ENCODE measurements at regions not wholly inside any gene's neighbourhood (a gene's known extent, or its start where the extent isn't known, plus 50 kb on each side); places are given as distances from the start of the nearest gene placed in this dataset.
"Not testable (repeated sequence)": the region's sequence is repeated elsewhere in the genome, so short reads cannot be mapped to it uniquely, and the experiment has no call there.

- no peak overlapping the region for H3K4me3 ChIP-seq (ENCODE audit: low read depth, low read length)
- TF ChIP-seq, protein P1, sequence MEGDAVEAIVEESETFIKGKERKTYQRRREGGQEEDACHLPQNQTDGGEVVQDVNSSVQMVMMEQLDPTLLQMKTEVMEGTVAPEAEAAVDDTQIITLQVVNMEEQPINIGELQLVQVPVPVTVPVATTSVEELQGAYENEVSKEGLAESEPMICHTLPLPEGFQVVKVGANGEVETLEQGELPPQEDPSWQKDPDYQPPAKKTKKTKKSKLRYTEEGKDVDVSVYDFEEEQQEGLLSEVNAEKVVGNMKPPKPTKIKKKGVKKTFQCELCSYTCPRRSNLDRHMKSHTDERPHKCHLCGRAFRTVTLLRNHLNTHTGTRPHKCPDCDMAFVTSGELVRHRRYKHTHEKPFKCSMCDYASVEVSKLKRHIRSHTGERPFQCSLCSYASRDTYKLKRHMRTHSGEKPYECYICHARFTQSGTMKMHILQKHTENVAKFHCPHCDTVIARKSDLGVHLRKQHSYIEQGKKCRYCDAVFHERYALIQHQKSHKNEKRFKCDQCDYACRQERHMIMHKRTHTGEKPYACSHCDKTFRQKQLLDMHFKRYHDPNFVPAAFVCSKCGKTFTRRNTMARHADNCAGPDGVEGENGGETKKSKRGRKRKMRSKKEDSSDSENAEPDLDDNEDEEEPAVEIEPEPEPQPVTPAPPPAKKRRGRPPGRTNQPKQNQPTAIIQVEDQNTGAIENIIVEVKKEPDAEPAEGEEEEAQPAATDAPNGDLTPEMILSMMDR (IDR thresholded peaks at IDR 0.05; ENCODE audit: borderline replicate concordance, insufficient read depth, low read depth, low read length), result no peak
These were observed 83.4 kb upstream of the KCNE2 start for GRCh38 chr21:34280389-34280795.

DNA sequence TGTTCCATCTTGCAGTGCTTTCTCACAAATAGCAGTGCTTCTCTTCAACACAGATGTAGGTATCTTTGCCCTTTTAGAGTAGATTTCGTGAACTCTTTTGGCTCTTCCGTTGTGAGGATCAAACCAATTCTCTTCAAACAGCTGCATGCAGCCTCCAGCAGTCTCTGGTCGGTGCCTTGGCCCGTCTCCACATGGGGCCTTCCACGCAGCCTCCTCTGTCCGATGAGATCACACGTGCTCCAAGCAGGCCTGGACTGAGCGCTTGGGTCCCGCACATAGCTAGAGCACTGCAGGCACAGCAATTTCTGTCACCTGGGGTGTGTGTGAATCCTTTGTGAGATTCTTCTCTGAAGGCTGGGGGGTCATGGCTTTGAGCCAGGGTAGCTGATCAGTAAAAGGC is 82.8 kb upstream of the KCNE2 start:
- TF ChIP-seq, protein P1 (IDR thresholded peaks at IDR 0.05; ENCODE audit: borderline replicate concordance, insufficient read depth, low read depth, low read length), result no peak
- no peak overlapping the region for H3K4me3 ChIP-seq (ENCODE audit: low read depth, low read length)

DNA sequence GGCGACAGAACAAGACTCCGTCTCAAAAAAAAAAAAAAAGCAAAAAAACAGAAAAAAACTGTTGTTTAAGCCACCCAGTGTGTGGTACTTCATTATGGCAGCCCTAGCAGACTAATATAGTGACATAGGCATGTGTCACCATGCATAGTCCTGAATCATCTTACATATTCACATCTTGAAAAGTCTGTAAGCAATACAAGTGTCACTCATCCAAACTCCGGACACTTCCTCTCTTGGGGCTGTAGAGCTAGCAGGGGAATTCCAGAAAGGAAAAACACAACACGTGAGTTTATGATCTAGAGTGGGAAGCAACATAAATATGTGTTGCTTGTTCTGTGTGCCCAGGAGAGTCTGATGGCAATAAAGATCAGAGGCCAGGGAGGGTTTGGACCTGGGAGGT is 81.6 kb upstream of the KCNE2 start:
- H3K4me3 ChIP-seq (ENCODE audit: low read depth, low read length), result no peak overlapping the region
- TF ChIP-seq, protein P1 (IDR thresholded peaks at IDR 0.05; ENCODE audit: borderline replicate concordance, insufficient read depth, low read depth, low read length), result no peak

DNA sequence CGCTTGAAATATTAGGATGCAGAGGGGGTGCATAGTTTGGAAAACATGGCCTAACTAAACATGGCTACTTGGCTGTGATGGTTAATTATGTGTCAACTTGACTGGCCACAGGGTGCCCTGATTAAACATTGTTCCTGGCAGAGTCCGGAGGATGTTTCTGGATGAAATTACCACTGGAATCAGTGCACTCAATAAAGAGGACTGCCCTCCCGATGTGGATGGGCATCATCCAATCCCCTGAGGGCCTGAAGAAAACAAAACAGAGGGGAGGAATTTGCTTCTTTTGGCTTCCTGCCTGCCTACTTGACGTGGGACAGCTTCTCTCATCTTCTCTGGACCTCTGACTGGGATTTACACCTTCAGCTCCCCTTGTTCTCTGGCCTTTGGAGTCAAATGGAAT is 79.1 kb upstream of the KCNE2 start:
- H3K4me3 ChIP-seq (ENCODE audit: low read depth, low read length), result no peak overlapping the region
- TF ChIP-seq, protein P1 (IDR thresholded peaks at IDR 0.05; ENCODE audit: borderline replicate concordance, insufficient read depth, low read depth, low read length), result no peak

- H3K4me3 ChIP-seq (ENCODE audit: low read depth, low read length), result not testable (repeated sequence)
These were observed 75.8 kb upstream of the KCNE2 start for GRCh38 chr21:34288042-34288441.

GRCh38 chr21:34289856-34290255 is 74.0 kb upstream of the KCNE2 start:
- TF ChIP-seq, protein P1 (IDR thresholded peaks at IDR 0.05; ENCODE audit: borderline replicate concordance, insufficient read depth, low read depth, low read length), result no peak
- H3K4me3 ChIP-seq (ENCODE audit: low read depth, low read length), result no peak overlapping the region

- TF ChIP-seq, protein P1 (IDR thresholded peaks at IDR 0.05; ENCODE audit: borderline replicate concordance, insufficient read depth, low read depth, low read length), result no peak
- H3K4me3 ChIP-seq (ENCODE audit: low read depth, low read length), result no peak overlapping the region
These were observed 66.9 kb upstream of the KCNE2 start for GRCh38 chr21:34296878-34297277.

All from GM12875 (cell line).